NCI-H146 treated with DMSO at 0.1 percent for 48 hours (cell line): ENCODE measurements at regions not wholly inside any gene's neighbourhood (a gene's known extent, or its start where the extent isn't known, plus 50 kb on each side); places are given as distances from the start of the nearest gene placed in this dataset.
"Not testable (repeated sequence)": the region's sequence is repeated elsewhere in the genome, so short reads cannot be mapped to it uniquely, and the experiment has no call there.

ENCODE experiments used
- DNase-seq: peaks from one replicate; lab custom pipeline; 2025; ENCODE audit not compliant: unreplicated experiment; lab: John Stamatoyannopoulos, UW

GRCh38 chr11:39678996-39679395, 1780.5 kb downstream of the LRRC4C start:
- no peak for DNase-seq

- no peak for DNase-seq
These were observed 1784.3 kb downstream of the LRRC4C start for GRCh38 chr11:39675171-39675570.

GRCh38 chr11:39674761-39675160, 1784.7 kb downstream of the LRRC4C start:
- no peak for DNase-seq

- no peak for DNase-seq
These were observed 1785.4 kb downstream of the LRRC4C start for GRCh38 chr11:39674024-39674423.

GRCh38 chr11:39668640-39669039, 1790.8 kb downstream of the LRRC4C start:
- DNase-seq = no peak

- DNase-seq = no peak
These were observed 1795.4 kb downstream of the LRRC4C start for GRCh38 chr11:39664023-39664422.

- no peak for DNase-seq
These were observed 1797.6 kb downstream of the LRRC4C start for GRCh38 chr11:39661890-39662289.

GRCh38 chr11:39651857-39652461, 1807.5 kb downstream of the LRRC4C start:
- DNase-seq = no peak

GRCh38 chr11:39641751-39642150, 1817.7 kb downstream of the LRRC4C start:
- DNase-seq = no peak

GRCh38 chr11:39630365-39630764, 1829.1 kb downstream of the LRRC4C start:
- no peak for DNase-seq

- no peak for DNase-seq
These were observed 1831.1 kb downstream of the LRRC4C start for GRCh38 chr11:39628311-39628710.

- DNase-seq = not testable (repeated sequence)
These were observed 1839.1 kb downstream of the LRRC4C start for GRCh38 chr11:39620309-39620708.

GRCh38 chr11:39617971-39618370, 1841.5 kb downstream of the LRRC4C start:
- no peak for DNase-seq

- no peak for DNase-seq
These were observed 1870.1 kb downstream of the LRRC4C start for GRCh38 chr11:39589391-39589790.

- DNase-seq = no peak
These were observed 1873.4 kb downstream of the LRRC4C start for GRCh38 chr11:39586036-39586435.

GRCh38 chr11:39571081-39571480, 1888.4 kb downstream of the LRRC4C start:
- no peak for DNase-seq

- DNase-seq = no peak
These were observed 1888.9 kb downstream of the LRRC4C start for GRCh38 chr11:39570526-39570925.

- no peak for DNase-seq
These were observed 1889.7 kb downstream of the LRRC4C start for GRCh38 chr11:39569789-39570188.

- no peak for DNase-seq
These were observed 1917.0 kb downstream of the LRRC4C start for GRCh38 chr11:39542460-39542859.

- DNase-seq = no peak
These were observed 1917.5 kb downstream of the LRRC4C start for GRCh38 chr11:39541945-39542351.

GRCh38 chr11:39536323-39536722, 1923.1 kb downstream of the LRRC4C start:
- DNase-seq = not testable (repeated sequence)
